ENCODE measurements at regions not wholly inside any gene's neighbourhood (a gene's known extent, or its start where the extent isn't known, plus 50 kb on each side); places are given as distances from the start of the nearest gene placed in this dataset.

- TF ChIP-seq ZNF433 (tag by site-specific recombination; IDR thresholded peaks at IDR 0.05; ENCODE audit: low read depth) (no peak), OSR2 (tag by site-specific recombination; IDR thresholded peaks at IDR 0.05) (no peak), HOXA7 (CRISPR knock-in tag; IDR thresholded peaks at IDR 0.05; ENCODE audit: borderline replicate concordance) (no peak), BCL6B (tag by site-specific recombination; IDR thresholded peaks at IDR 0.05) (no peak), ZBTB1 (tag by site-specific recombination; IDR thresholded peaks at IDR 0.05) (no peak), ZNF777 (tag by site-specific recombination; IDR thresholded peaks at IDR 0.05; ENCODE audit: borderline replicate concordance) (no peak), ZNF274 (IDR thresholded peaks at IDR 0.05; ENCODE audit: low read length) (no peak), ZNF274 (tag by site-specific recombination; IDR thresholded peaks at IDR 0.05; ENCODE audit: borderline replicate concordance) (no peak), KLF10 (tag by site-specific recombination; IDR thresholded peaks at IDR 0.05) (no peak), GLI4 (tag by site-specific recombination; IDR thresholded peaks at IDR 0.05) (no peak)
These were observed 1577.3 kb upstream of the C9orf72 start (continued) for GRCh38 chr9:29150606-29151005.

DNA sequence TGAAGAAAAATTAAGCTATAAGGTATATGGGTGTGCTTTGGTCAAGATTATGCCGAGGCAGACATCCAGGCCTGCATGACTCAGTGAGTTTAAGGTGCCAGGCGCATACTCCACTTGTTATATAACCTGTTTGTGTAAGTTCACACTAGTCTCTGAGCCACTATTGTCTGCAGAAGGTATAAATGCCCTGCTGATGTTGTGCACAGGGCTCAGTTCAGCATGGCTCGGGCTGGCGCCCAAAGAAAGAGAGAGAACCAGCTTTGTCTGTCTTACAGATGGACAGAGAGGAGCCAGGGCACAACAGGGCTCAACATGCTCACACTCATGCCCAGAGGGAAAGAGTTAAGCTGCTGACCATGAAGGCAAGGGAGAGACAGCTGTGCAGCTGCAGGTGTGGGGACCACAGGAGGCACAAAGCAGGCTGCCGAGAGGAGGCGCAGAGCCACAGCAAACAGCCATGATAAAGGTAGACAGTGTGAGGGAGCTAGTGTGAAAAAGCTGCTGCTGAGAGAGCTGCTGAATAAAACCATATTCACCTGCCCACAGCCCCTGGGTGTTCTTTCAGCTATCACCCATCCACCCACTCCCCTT is 1587.6 kb upstream of the C9orf72 start:
- no peak overlapping the region for H3K4me3 ChIP-seq (ENCODE audit: low read depth, low read length)
- ChIA-PET POLR2A (no interaction called here), CTCF (no interaction called here)
- H3K36me3 ChIP-seq (ENCODE audit: control insufficient read depth in 2 of 2, insufficient read depth in 1 of 2, low read length in 2 of 2), result no peaks in the 10 kb centered on the region
- TF ChIP-seq SCRT2 (tag by site-specific recombination; IDR thresholded peaks at IDR 0.05) (no peak), ZNF132 (tag by site-specific recombination; IDR thresholded peaks at IDR 0.05; ENCODE audit: borderline replicate concordance) (no peak), ZNF791 (tag by site-specific recombination; IDR thresholded peaks at IDR 0.05) (no peak), ZNF23 (tag by site-specific recombination; IDR thresholded peaks at IDR 0.05; ENCODE audit: borderline replicate concordance) (no peak), BCL6B (tag by site-specific recombination; IDR thresholded peaks at IDR 0.05) (no peak), ZNF600 (tag by site-specific recombination; IDR thresholded peaks at IDR 0.05) (no peak), ZNF645 (tag by site-specific recombination; IDR thresholded peaks at IDR 0.05) (no peak), ZNF530 (tag by site-specific recombination; IDR thresholded peaks at IDR 0.05; ENCODE audit: low read depth) (no peak), ZBTB20 (tag by site-specific recombination; IDR thresholded peaks at IDR 0.05) (no peak), ZBTB11 (tag by site-specific recombination; conservative IDR thresholded peaks at IDR 0.05; ENCODE audit: low read depth) (no peak), AEBP2 (tag by site-specific recombination; IDR thresholded peaks at IDR 0.05; ENCODE audit: borderline replicate concordance) (no peak)
- TF ChIP-seq, protein P1, sequence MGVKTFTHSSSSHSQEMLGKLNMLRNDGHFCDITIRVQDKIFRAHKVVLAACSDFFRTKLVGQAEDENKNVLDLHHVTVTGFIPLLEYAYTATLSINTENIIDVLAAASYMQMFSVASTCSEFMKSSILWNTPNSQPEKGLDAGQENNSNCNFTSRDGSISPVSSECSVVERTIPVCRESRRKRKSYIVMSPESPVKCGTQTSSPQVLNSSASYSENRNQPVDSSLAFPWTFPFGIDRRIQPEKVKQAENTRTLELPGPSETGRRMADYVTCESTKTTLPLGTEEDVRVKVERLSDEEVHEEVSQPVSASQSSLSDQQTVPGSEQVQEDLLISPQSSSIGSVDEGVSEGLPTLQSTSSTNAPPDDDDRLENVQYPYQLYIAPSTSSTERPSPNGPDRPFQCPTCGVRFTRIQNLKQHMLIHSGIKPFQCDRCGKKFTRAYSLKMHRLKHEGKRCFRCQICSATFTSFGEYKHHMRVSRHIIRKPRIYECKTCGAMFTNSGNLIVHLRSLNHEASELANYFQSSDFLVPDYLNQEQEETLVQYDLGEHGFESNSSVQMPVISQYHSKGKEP (tag by site-specific recombination; IDR thresholded peaks at IDR 0.05), result no peak
- TF ChIP-seq, protein P2, sequence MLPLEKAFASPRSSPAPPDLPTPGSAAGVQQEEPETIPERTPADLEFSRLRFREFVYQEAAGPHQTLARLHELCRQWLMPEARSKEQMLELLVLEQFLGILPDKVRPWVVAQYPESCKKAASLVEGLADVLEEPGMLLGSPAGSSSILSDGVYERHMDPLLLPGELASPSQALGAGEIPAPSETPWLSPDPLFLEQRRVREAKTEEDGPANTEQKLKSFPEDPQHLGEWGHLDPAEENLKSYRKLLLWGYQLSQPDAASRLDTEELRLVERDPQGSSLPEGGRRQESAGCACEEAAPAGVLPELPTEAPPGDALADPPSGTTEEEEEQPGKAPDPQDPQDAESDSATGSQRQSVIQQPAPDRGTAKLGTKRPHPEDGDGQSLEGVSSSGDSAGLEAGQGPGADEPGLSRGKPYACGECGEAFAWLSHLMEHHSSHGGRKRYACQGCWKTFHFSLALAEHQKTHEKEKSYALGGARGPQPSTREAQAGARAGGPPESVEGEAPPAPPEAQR (tag by site-specific recombination; IDR thresholded peaks at IDR 0.05), result no peak
- no peaks in the 10 kb centered on the region for H3K4me1 ChIP-seq (ENCODE audit: control insufficient read depth, insufficient read depth, low read length)
- H3K27ac ChIP-seq (ENCODE audit: extremely low read depth, low read depth, low read length), result no peak overlapping the region
- no peaks in the 10 kb centered on the region for H3K9me3 ChIP-seq (ENCODE audit: control insufficient read depth, insufficient read depth, low read depth, low read length)

All from HEK293 (cell line).